CD14-positive monocyte (primary cell): ENCODE measurements at regions not wholly inside any gene's neighbourhood (a gene's known extent, or its start where the extent isn't known, plus 50 kb on each side); places are given as distances from the start of the nearest gene placed in this dataset.

Source experiments
- DNase-seq, 3 donors: peaks; one replicate each; pipeline ENCODE4 v3.0.0-alpha.2; 2011 to 2022
- H2AFZ ChIP-seq: 2 replicates; pipeline ENCODE4 v1.6.0; 2012; ENCODE audit warnings: mild to moderate bottlenecking, low read depth, low read length, inconsistent platforms; ENCODE audit not compliant: insufficient read depth, poor library complexity, severe bottlenecking
- H3K27ac ChIP-seq, 2 donors: 1 replicate in 1 of 2; 2 replicates in 1 of 2; pipeline ENCODE4 v1.5.1; 2012 to 2013; ENCODE audit warnings: low read length in 2 of 2, control low read depth in 1 of 2, inconsistent platforms in 1 of 2, low read depth in 1 of 2, mild to moderate bottlenecking in 1 of 2
- H3K27me3 ChIP-seq, 2 donors: one replicate each; pipeline versions ENCODE4 v1.6.0 to v1.6.1; 2011 to 2013; ENCODE audit warnings: low read length in 2 of 2; ENCODE audit not compliant: control insufficient read depth in 2 of 2, insufficient read depth in 2 of 2
- H3K36me3 ChIP-seq, 2 donors: replicated peaks in 1 of 2; 1 replicate in 1 of 2; 2 replicates in 1 of 2; pipeline versions ENCODE4 v1.5.1 to v1.6.1; 2012 to 2013; ENCODE audit warnings: low read length in 2 of 2, control low read depth in 1 of 2, inconsistent platforms in 1 of 2, mild to moderate bottlenecking in 1 of 2; ENCODE audit not compliant: insufficient read depth in 2 of 2, control insufficient read depth in 1 of 2
- H3K4me1 ChIP-seq, 2 donors: 1 replicate in 1 of 2; 2 replicates in 1 of 2; pipeline versions ENCODE4 v1.5.1 to v1.6.1; 2012 to 2013; ENCODE audit warnings: low read length in 2 of 2, control low read depth in 1 of 2, inconsistent platforms in 1 of 2, mild to moderate bottlenecking in 1 of 2, moderate library complexity in 1 of 2; ENCODE audit not compliant: insufficient read depth in 2 of 2, control insufficient read depth in 1 of 2
- H3K4me2 ChIP-seq: replicated peaks from 2 replicates; pipeline ENCODE3; 2012; ENCODE audit warnings: low read length, moderate library complexity, mild to moderate bottlenecking; ENCODE audit not compliant: poor library complexity, severe bottlenecking; ENCODE audit errors: extremely low read depth
- H3K4me3 ChIP-seq, 3 experiments: fragments of 200-600 bp in 1 of 3; sonication (generic) in 1 of 3; replicated peaks in 1 of 3; 1 replicate in 2 of 3; 2 replicates in 1 of 3; pipeline ENCODE4 v1.5.1; 2011 to 2013; ENCODE audit warnings: low read length in 3 of 3, mild to moderate bottlenecking in 3 of 3, control low read depth in 2 of 3, low read depth in 2 of 3, inconsistent platforms in 1 of 3, moderate library complexity in 1 of 3
- H3K79me2 ChIP-seq: 2 replicates; pipeline ENCODE4 v1.6.0; 2012; ENCODE audit warnings: mild to moderate bottlenecking, control low read depth, inconsistent platforms, low read length, moderate library complexity; ENCODE audit not compliant: insufficient read depth
- H3K9ac ChIP-seq: 2 replicates; pipeline ENCODE4 v1.6.0; 2017; ENCODE audit warnings: low read length, mild to moderate bottlenecking; ENCODE audit not compliant: insufficient read depth, poor library complexity, severe bottlenecking
- H3K9me3 ChIP-seq, 2 donors: replicated peaks in 1 of 2; 1 replicate in 1 of 2; 2 replicates in 1 of 2; pipeline versions ENCODE4 v1.5.1 to v1.6.1; 2012 to 2013; ENCODE audit warnings: low read length in 2 of 2, control low read depth in 1 of 2; ENCODE audit not compliant: control insufficient read depth in 1 of 2, insufficient read depth in 1 of 2
- H4K20me1 ChIP-seq: 2 replicates; pipeline ENCODE4 v1.6.0; 2012; ENCODE audit warnings: mild to moderate bottlenecking, low read length, control low read depth, moderate library complexity; ENCODE audit not compliant: insufficient read depth
- H3K27ac Mint-ChIP-seq, 7 donors: one replicate each; pipeline ENCODE4 v1.8.0; 2020; ENCODE audit warnings: mild to moderate bottlenecking in 7 of 7, mixed read lengths in 7 of 7, moderate library complexity in 6 of 7, inconsistent platforms in 2 of 7
- H3K27me3 Mint-ChIP-seq, 3 donors: one replicate each; pipeline ENCODE4 v1.8.0; 2021 to 2022; ENCODE audit warnings: low read depth in 3 of 3, mild to moderate bottlenecking in 3 of 3, mixed read lengths in 3 of 3, moderate library complexity in 3 of 3, inconsistent platforms in 1 of 3
- H3K36me3 Mint-ChIP-seq, 2 donors: one replicate each; pipeline ENCODE4 v1.8.0; 2020; ENCODE audit warnings: mixed read lengths in 2 of 2, inconsistent platforms in 1 of 2, mild to moderate bottlenecking in 1 of 2
- H3K4me1 Mint-ChIP-seq: one replicate; pipeline ENCODE4 v1.8.0; 2020; ENCODE audit warnings: mild to moderate bottlenecking, mixed read lengths
- H3K4me3 Mint-ChIP-seq, 2 donors: one replicate each; pipeline ENCODE4 v1.8.0; 2020; ENCODE audit warnings: mild to moderate bottlenecking in 2 of 2, mixed read lengths in 2 of 2, moderate library complexity in 1 of 2
- H3K9me3 Mint-ChIP-seq, 7 donors: one replicate each; pipeline ENCODE4 v1.8.0; 2020 to 2022; ENCODE audit warnings: mixed read lengths in 7 of 7, mild to moderate bottlenecking in 6 of 7, moderate library complexity in 6 of 7, inconsistent platforms in 2 of 7
- WGBS: methylation state at CpG from one replicate; pipeline ENCODE4 v1.1.5; 2013; ENCODE audit warnings: missing lambda C conversion rate; ENCODE audit not compliant: insufficient coverage; 5-methylcytosine and 5-hydroxymethylcytosine counted together
- intact Hi-C, 2 donors: fragments of 100-400 bp; cut with micrococcal nuclease; formaldehyde crosslinking; loops; one replicate each; pipeline versions ENCODE4 v1.15.0 to v1.15.1; 2023
- TF ChIP-seq, protein P1 (sequence below): fragments of 200-600 bp; IDR thresholded peaks from one replicate; pipeline ENCODE4 v1.8.0; 2022; ENCODE audit warnings: antibody characterized with exemption, mild to moderate bottlenecking

DNA sequence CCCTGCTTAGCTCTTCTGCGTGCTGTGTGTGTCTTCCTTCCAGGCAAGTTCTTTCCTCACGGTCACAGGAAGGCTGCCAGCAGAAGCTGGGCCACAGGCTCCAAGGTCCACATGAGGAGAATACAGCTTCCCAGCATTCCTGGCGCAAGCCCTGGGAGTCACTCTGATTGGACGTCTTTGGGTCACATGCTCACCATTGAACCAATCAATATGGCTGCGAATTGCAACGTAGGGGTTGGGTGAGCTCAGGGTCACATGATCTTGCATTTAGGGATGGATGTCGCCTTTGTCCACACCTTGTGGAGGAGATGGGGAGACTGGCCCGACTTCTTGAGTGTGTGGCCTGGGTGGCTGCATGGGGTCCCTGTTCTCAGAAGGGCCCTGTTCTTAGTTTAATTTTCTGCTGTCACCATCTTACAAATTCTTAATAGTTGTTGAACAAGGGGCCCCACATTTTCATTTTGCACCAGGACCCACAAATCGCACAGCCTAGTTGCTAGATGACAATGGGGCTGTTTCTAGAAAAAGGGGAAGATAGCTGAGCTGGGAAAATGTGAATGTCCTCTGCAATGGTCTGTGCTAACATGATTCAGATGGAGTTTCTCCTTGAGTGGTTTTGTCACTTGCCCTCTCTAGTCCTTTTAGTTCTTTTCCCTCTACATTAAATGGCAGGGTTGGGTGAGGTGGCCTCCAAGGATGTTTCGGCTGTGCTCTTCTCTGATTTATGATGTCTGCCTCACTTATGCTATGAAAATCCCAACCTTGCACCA is 149.6 kb downstream of the CDH26 start:
- H3K36me3 ChIP-seq = no peaks in the 10 kb centered on the region
- H3K9me3 Mint-ChIP-seq = peaks cover 0 to 3% (median 0%) of the 10 kb centered on the region in 7 donors
- no peak overlapping the region for H3K27ac ChIP-seq
- no peak for DNase-seq
- no peak overlapping the region for H2AFZ ChIP-seq
- H3K9me3 ChIP-seq = no peaks in the 10 kb centered on the region
- H3K79me2 ChIP-seq = no peaks in the 10 kb centered on the region
- H3K9ac ChIP-seq = no peak overlapping the region
- peaks cover 53 to 69% of the 10 kb centered on the region in 2 donors for H3K4me1 ChIP-seq
- intact Hi-C loops = no loop called here
- H3K4me3 Mint-ChIP-seq = no peak overlapping the region
- peaks cover 0 to 2% (median 1%) of the 10 kb centered on the region in 3 donors for H3K27me3 Mint-ChIP-seq
- peaks cover 66% of the 10 kb centered on the region for H3K4me1 Mint-ChIP-seq
- TF ChIP-seq, protein P1, sequence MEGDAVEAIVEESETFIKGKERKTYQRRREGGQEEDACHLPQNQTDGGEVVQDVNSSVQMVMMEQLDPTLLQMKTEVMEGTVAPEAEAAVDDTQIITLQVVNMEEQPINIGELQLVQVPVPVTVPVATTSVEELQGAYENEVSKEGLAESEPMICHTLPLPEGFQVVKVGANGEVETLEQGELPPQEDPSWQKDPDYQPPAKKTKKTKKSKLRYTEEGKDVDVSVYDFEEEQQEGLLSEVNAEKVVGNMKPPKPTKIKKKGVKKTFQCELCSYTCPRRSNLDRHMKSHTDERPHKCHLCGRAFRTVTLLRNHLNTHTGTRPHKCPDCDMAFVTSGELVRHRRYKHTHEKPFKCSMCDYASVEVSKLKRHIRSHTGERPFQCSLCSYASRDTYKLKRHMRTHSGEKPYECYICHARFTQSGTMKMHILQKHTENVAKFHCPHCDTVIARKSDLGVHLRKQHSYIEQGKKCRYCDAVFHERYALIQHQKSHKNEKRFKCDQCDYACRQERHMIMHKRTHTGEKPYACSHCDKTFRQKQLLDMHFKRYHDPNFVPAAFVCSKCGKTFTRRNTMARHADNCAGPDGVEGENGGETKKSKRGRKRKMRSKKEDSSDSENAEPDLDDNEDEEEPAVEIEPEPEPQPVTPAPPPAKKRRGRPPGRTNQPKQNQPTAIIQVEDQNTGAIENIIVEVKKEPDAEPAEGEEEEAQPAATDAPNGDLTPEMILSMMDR = no peak
- peaks cover 0 to 6% of the 10 kb centered on the region in 2 donors for H3K36me3 Mint-ChIP-seq
- WGBS = 97% methylated on average over 2 of the region's 10 CpGs
- H3K27me3 ChIP-seq = no peaks in the 10 kb centered on the region
- H4K20me1 ChIP-seq = no peaks in the 10 kb centered on the region
- no peak overlapping the region for H3K4me3 ChIP-seq
- H3K4me2 ChIP-seq = no peak overlapping the region
- H3K27ac Mint-ChIP-seq = peak overlapping the region in 2 of 7 donors; percentile 26 to 57

DNA sequence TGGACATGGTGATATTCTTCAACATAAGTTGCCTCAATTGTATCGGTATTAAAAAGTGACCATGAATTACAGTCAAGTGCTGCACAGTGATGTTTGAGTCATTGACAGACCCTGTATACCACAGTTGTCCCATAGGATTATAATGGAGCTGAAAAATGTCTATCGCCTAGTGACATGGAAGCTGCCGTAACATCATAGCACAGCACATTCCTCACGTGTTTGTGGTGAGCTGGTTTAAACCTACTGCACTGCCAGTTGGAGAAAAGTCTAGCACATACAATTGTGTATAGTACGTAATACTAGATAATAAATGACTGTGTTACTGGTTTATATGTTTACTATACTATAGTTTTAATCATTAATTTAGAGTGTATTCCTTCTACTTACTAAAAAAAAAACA is 150.2 kb downstream of the CDH26 start:
- Mint-ChIP-seq H3K9me3 (peaks cover 0 to 3% (median 0%) of the 10 kb centered on the region in 7 donors), H3K4me3 (no peak overlapping the region), H3K4me1 (peaks cover 72% of the 10 kb centered on the region), H3K27ac (no peak overlapping the region), H3K36me3 (peaks cover 0 to 6% of the 10 kb centered on the region in 2 donors), H3K27me3 (peaks cover 0 to 2% (median 1%) of the 10 kb centered on the region in 3 donors)
- Histone ChIP-seq H3K4me3 (no peak overlapping the region), H2AFZ (no peak overlapping the region), H4K20me1 (no peaks in the 10 kb centered on the region), H3K9me3 (no peaks in the 10 kb centered on the region), H3K4me1 (peaks cover 59 to 73% of the 10 kb centered on the region in 2 donors), H3K27me3 (no peaks in the 10 kb centered on the region), H3K79me2 (no peaks in the 10 kb centered on the region), H3K4me2 (no peak overlapping the region), H3K36me3 (no peaks in the 10 kb centered on the region), H3K27ac (no peak overlapping the region), H3K9ac (no peak overlapping the region)
- DNase-seq = no peak
- TF ChIP-seq, protein P1 = no peak
- WGBS = 100% methylated on average over 3 of the region's 5 CpGs
- intact Hi-C loops = no loop called here
